VCaP (cell line): ENCODE measurements at regions not wholly inside any gene's neighbourhood (a gene's known extent, or its start where the extent isn't known, plus 50 kb on each side); places are given as distances from the start of the nearest gene placed in this dataset.

ENCODE experiments used
- H3K27ac ChIP-seq: fragments of 450-650 bp; 2 replicates; pipeline ENCODE4 v1.5.1; 2017
- TF ChIP-seq, protein P1 (sequence below): fragments of 450-650 bp; conservative IDR thresholded peaks from 2 replicates; pipeline ENCODE4 v1.5.1; 2017; ENCODE audit warnings: mild to moderate bottlenecking, moderate library complexity

DNA sequence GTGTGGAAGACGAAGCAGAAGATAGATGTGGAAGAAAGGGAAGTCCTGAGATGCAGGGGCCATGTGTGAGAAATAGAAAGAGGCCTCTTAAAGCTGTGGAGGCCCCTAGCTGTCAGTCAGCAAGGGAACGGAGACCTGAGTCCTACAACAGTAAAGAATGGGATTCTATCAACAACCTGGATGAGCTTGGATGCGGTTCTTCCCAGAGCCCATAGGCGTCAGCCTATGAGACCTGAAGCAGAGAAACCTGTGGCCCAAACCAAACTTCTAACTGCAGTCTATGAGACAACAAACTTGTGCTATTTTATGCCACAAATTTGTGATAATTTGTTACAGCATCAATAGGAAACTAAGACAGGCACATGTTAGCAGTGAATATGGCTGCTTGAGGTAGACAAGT lies 583.7 kb downstream of the ADCYAP1 start:
- TF ChIP-seq, protein P1, sequence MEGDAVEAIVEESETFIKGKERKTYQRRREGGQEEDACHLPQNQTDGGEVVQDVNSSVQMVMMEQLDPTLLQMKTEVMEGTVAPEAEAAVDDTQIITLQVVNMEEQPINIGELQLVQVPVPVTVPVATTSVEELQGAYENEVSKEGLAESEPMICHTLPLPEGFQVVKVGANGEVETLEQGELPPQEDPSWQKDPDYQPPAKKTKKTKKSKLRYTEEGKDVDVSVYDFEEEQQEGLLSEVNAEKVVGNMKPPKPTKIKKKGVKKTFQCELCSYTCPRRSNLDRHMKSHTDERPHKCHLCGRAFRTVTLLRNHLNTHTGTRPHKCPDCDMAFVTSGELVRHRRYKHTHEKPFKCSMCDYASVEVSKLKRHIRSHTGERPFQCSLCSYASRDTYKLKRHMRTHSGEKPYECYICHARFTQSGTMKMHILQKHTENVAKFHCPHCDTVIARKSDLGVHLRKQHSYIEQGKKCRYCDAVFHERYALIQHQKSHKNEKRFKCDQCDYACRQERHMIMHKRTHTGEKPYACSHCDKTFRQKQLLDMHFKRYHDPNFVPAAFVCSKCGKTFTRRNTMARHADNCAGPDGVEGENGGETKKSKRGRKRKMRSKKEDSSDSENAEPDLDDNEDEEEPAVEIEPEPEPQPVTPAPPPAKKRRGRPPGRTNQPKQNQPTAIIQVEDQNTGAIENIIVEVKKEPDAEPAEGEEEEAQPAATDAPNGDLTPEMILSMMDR = no peak
- no peak overlapping the region for H3K27ac ChIP-seq

DNA sequence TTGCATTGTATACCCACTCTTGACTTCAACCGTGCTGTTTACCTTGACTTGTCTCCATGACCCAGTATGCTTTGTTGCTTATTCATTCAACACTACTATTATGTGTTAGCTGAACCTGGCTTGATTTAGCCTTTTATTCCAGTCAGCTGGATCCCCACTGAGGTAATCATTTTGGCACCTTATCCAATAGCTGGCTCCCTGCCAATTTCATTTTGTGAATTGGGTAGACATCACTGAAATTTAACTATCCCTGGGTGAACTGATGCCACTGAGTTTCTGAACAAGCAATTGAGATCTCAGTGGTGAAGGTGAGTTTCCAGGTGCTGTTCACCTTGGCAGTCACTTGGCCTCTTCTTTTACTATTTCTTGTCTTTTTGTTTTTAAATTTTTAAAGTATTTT lies 584.3 kb downstream of the ADCYAP1 start:
- no peak overlapping the region for H3K27ac ChIP-seq
- TF ChIP-seq, protein P1 = no peak

DNA sequence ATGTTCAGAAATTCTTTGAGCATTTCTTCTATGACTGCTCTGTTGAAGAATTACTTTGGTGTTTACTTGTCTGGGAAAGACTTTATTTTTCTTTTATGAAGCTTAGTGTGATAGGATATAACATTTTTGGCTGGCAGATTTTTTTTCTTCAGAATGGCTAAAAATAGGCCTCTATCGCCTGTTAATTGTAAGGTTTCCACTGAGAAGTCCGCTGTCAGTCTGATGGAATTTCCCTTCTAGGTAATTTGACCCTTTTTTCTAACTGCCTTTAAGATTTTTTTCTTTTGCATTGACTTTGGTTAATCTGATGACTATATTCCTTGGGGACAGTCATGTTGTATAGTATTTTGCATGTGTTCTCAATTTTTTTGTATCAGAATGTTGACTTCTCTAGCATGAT lies 590.7 kb downstream of the ADCYAP1 start:
- TF ChIP-seq, protein P1 = no peak
- H3K27ac ChIP-seq = no peak overlapping the region

DNA sequence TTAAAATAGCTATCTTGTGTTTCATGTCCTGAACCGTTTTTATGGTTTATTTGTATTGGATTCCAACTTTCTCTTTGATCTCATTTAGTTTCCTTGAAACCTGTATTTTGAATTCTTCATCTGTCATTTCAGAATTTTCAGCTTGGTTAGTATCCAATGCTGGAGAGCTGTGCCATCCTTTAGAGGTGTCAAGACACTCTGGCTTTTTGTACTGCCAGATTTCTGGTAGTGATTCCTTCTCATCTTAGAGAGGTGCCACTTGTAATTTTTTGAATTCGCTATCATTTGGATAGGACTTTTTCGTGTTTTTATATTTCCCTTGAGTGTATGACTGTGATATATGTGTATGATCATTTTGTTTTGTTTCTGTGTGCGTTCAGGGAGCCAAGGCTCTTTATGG lies 591.4 kb downstream of the ADCYAP1 start:
- TF ChIP-seq, protein P1 = no peak
- H3K27ac ChIP-seq = no peak overlapping the region

DNA sequence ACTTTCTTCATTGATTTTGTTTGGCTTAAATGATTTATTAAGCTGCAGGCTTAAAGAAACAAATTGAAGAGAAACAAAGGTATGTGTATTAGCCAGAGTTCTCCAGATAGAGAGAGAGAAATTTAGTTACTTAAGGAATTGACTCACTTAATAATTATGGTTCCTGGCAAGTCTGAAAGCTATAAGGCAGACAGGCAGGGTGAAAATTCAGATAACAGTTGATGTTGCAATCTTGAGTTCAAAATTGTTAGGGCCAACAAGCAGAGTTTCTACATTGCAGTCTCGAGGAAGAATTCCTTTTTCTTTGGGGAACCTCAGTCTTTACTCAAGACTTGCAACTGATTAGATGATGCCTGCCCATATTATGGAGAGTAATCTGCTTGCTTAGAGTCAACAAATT lies 593.5 kb downstream of the ADCYAP1 start:
- no peak overlapping the region for H3K27ac ChIP-seq
- TF ChIP-seq, protein P1 = no peak

DNA sequence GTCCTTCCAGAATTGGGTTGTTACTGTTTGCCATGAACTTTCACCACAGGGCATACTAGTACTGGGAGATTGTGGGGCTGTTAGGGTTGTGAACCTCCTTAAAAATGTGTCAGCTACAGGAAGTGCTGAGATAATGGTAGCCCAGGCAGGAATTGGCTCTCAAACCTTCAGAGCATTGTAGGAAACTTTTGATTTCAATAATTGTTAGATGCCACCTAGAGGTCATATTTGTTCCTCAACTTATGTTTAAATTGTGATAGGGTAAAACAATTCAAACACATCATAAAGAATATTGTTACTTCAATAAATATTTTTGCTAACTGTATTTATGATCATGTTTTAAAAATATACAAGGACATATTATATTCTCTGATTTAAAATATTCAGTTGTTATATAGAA lies 594.6 kb downstream of the ADCYAP1 start:
- no peak overlapping the region for H3K27ac ChIP-seq
- TF ChIP-seq, protein P1 = peak; percentile 71

DNA sequence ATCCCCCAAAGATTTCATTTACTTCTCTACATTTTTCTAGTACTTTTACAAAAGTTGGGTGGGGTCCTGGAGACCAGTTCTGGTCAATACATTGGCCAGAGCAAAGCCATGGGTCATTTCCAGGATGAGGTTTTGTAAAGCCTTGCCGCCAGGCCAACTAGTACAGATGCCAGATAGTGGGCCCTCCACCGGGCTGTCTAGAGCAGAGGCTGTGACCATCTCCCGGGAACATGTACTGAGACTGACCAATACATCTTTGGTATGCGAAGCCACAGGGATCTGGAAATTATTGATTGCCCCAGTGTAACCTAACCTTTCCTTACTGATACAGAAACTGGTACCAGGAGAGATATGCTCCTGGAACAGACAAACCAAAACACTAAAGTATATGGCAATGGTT lies 599.2 kb downstream of the ADCYAP1 start:
- TF ChIP-seq, protein P1 = no peak
- no peak overlapping the region for H3K27ac ChIP-seq

DNA sequence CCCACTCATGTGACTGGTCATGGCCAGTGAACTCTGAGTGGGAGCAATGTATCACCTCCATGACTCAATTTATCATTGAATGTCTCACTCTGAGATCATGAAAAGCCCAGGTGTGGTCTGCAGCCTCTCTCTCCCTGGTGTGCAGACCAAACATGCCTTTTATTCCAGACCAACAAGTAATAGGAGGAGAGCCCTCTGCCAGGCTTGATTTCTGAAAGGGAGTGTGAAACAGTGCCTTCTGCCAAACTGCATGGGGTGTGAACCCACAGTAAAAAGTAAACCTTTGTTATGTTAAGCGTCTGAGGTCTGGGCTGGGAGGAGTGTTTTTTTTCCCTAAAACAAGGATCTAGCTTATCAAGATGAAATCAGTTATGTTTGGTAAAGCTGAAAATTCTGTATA lies 601.2 kb downstream of the ADCYAP1 start:
- no peak overlapping the region for H3K27ac ChIP-seq
- TF ChIP-seq, protein P1 = no peak
